Heart right ventricle (tissue), 16 donors: ENCODE measurements at regions not wholly inside any gene's neighbourhood (a gene's known extent, or its start where the extent isn't known, plus 50 kb on each side); places are given as distances from the start of the nearest gene placed in this dataset.

Experiments
- ATAC-seq, 8 donors: fragments of 200-7000 bp; cut with Tn5 transposase; one replicate each; pipeline ENCODE4 v1.9.1; 2020; ENCODE audit warnings: mild to moderate bottlenecking in 8 of 8, moderate library complexity in 8 of 8, moderate number of reproducible peaks in 1 of 8
- DNase-seq, 2 donors: peaks; one replicate each; pipeline ENCODE4 v3.0.0-alpha.2; 2020
- H3K27ac ChIP-seq, 10 donors: fragments of 200-600 bp; sonication (generic) in 2 of 10; one replicate each; pipeline versions ENCODE4 v1.5.0 to v1.8.0; 2020 to 2022; ENCODE audit warnings: mild to moderate bottlenecking in 3 of 10
- H3K27me3 ChIP-seq, 7 donors: fragments of 200-600 bp; one replicate each; pipeline ENCODE4 v1.8.0; 2021 to 2022; ENCODE audit warnings: mild to moderate bottlenecking in 2 of 7
- H3K36me3 ChIP-seq, 9 donors: fragments of 200-600 bp; sonication (generic) in 1 of 9; one replicate each; pipeline versions ENCODE4 v1.5.0 to v1.8.0; 2020 to 2022; ENCODE audit warnings: mild to moderate bottlenecking in 2 of 9
- H3K4me1 ChIP-seq, 9 donors: fragments of 200-600 bp; sonication (generic) in 1 of 9; one replicate each; pipeline versions ENCODE4 v1.5.0 to v1.8.0; 2020 to 2022; ENCODE audit warnings: mild to moderate bottlenecking in 4 of 9
- H3K4me3 ChIP-seq, 10 donors: fragments of 200-600 bp; sonication (generic) in 2 of 10; one replicate each; pipeline versions ENCODE4 v1.5.0 to v1.8.0; 2020 to 2022; ENCODE audit warnings: mild to moderate bottlenecking in 7 of 10, moderate library complexity in 2 of 10
- H3K9me3 ChIP-seq, 11 donors: fragments of 200-600 bp in 10 of 11; sonication (generic) in 2 of 11; one replicate each; pipeline versions ENCODE4 v1.5.0 to v1.8.0; 2013 to 2022; ENCODE audit warnings: mild to moderate bottlenecking in 2 of 11, control low read depth in 1 of 11, moderate library complexity in 1 of 11
- CTCF ChIP-seq, 9 donors: fragments of 200-600 bp; sonication (generic) in 2 of 9; IDR thresholded peaks; one replicate each; pipeline versions ENCODE4 v1.5.0 to v1.8.0; 2021 to 2022; ENCODE audit warnings: antibody characterized with exemption in 9 of 9, mild to moderate bottlenecking in 5 of 9, moderate library complexity in 1 of 9
- WGBS, 2 donors: extraction: QIAGEN DNeasy Blood & Tissue Kit; methylation state at CpG; one replicate each; pipeline ENCODE4 v1.1.7; 2013; ENCODE audit warnings: inconsistent platforms in 1 of 2; 5-methylcytosine and 5-hydroxymethylcytosine counted together
- intact Hi-C, 10 donors: fragments of 100-400 bp; cut with DNase I; formaldehyde crosslinking; loops; one replicate each; pipeline versions ENCODE4 v1.11.1 to v1.14.2; 2022
- donor health status: Arrhythmogenic right ventricular cardiomyopathy.
- donor health status: ischemic (EF 13 %, LVEDD 7.1; RV severe dilation, severe dysfunction).
- donor health status: healthy with polysubstance abuse.
- donor health status: DM: no; HTN: yes; CAD: no.
- donor health status: DM: no; HTN: no; CAD: no.
- donor health status: ischemic (EF 25% LVEDD 6.9; RV normal size, moderate dysfunction).
- donor health status: ischemic (EF 25% LVEDD 5.7; RV mildly dilated, moderate dysfunction).
- donor health status: healthy.
- donor health status: DM: yes; HTN: yes; CAD: no.
- donor health status: Ischemic cardiomyopathy.
- donor health status: ischemic (EF 35%, LVEDD 5.7; RV mildly dilated, moderate dysfunction).
- donor health status: nonischemic (EF 11% LVEDD 7.7; RV severe dilation, severe dysfunction).
- donor health status: DM: yes; HTN: yes; CAD: no.
- donor health status: PGD.
- donor health status: ischemic (EF 29% LVEDD 5.4; RV normal size, mild dysfunction).
- donor health status: nonischemic (EF 23%, LVEDD 6.1; RV moderate dilation, normal function).

GRCh38 chr7:84362828-84363227 lies 168.2 kb upstream of the SEMA3A start:
- intact Hi-C loops = no loop called here
- 78 to 96% methylated on average over 1 of the region's 1 CpG for WGBS, 2 donors
- ATAC-seq (no peak), DNase-seq (no peak)
- peaks cover 0 to 9% (median 0%) of the 10 kb centered on the region in 11 donors for H3K9me3 ChIP-seq
- H3K4me1 ChIP-seq = no peaks in the 10 kb centered on the region
- H3K27ac ChIP-seq = no peak overlapping the region
- no peak for TF ChIP-seq CTCF (IDR thresholded peaks at IDR 0.05)
- no peaks in the 10 kb centered on the region for H3K27me3 ChIP-seq
- H3K4me3 ChIP-seq = no peak overlapping the region
- H3K36me3 ChIP-seq = no peaks in the 10 kb centered on the region

GRCh38 chr7:84362360-84362759 lies 167.8 kb upstream of the SEMA3A start:
- 94 to 96% methylated on average over 3 of the region's 3 CpGs for WGBS, 2 donors
- Histone ChIP-seq H3K4me3 (no peak overlapping the region), H3K27me3 (no peaks in the 10 kb centered on the region), H3K4me1 (no peaks in the 10 kb centered on the region), H3K27ac (no peak overlapping the region), H3K9me3 (peaks cover 0 to 10% (median 0%) of the 10 kb centered on the region in 11 donors), H3K36me3 (no peaks in the 10 kb centered on the region)
- intact Hi-C loops = no loop called here
- no peak for TF ChIP-seq CTCF (IDR thresholded peaks at IDR 0.05)
- DNase-seq = no peak
- no peak for ATAC-seq

- Histone ChIP-seq H3K4me1 (no peaks in the 10 kb centered on the region), H3K36me3 (no peaks in the 10 kb centered on the region), H3K4me3 (no peak overlapping the region), H3K9me3 (peaks cover 0 to 10% (median 0%) of the 10 kb centered on the region in 11 donors), H3K27me3 (no peaks in the 10 kb centered on the region), H3K27ac (no peak overlapping the region)
- TF ChIP-seq CTCF (IDR thresholded peaks at IDR 0.05) = no peak
- 77 to 85% methylated on average over 1 of the region's 1 CpG for WGBS, 2 donors
- intact Hi-C loops = no loop called here
- DNase-seq (no peak), ATAC-seq (no peak)
Measured at GRCh38 chr7:84354866-84355265, 160.3 kb upstream of the SEMA3A start.

- no peak for TF ChIP-seq CTCF (IDR thresholded peaks at IDR 0.05)
- no peak for ATAC-seq
Measured at GRCh38 chr7:84354030-84354429, 159.4 kb upstream of the SEMA3A start.

GRCh38 chr7:84339306-84339705 lies 144.7 kb upstream of the SEMA3A start:
- WGBS, 2 donors = 27 to 36% methylated on average over 1 of the region's 1 CpG
- DNase-seq = no peak
- ATAC-seq = no peak
- no peaks in the 10 kb centered on the region for H3K27me3 ChIP-seq
- no peak overlapping the region for H3K27ac ChIP-seq
- H3K4me3 ChIP-seq = no peak overlapping the region
- TF ChIP-seq CTCF (IDR thresholded peaks at IDR 0.05) = no peak
- H3K4me1 ChIP-seq = peaks cover 0 to 2% (median 0%) of the 10 kb centered on the region in 9 donors
- no peaks in the 10 kb centered on the region for H3K9me3 ChIP-seq
- intact Hi-C loops = no loop called here
- no peaks in the 10 kb centered on the region for H3K36me3 ChIP-seq

More at GRCh38 chr7:84354030-84354429, 159.4 kb upstream of the SEMA3A start:
- no peak for DNase-seq
- Histone ChIP-seq H3K27ac (no peak overlapping the region), H3K27me3 (no peaks in the 10 kb centered on the region), H3K9me3 (peaks cover 0 to 10% (median 0%) of the 10 kb centered on the region in 11 donors), H3K4me1 (no peaks in the 10 kb centered on the region), H3K4me3 (no peak overlapping the region), H3K36me3 (no peaks in the 10 kb centered on the region)
- intact Hi-C loops = no loop called here
